ENCODE measurements at regions not wholly inside any gene's neighbourhood (a gene's known extent, or its start where the extent isn't known, plus 50 kb on each side); places are given as distances from the start of the nearest gene placed in this dataset.

- TF ChIP-seq CTCF (IDR thresholded peaks at IDR 0.05) (no peak), EP300 (IDR thresholded peaks at IDR 0.05) (no peak), POLR2A (IDR thresholded peaks at IDR 0.05) (no peak)
Measured at GRCh38 chr4:154953691-154954090, 172.6 kb downstream of the RBM46 start.

All from ovary (tissue), 3 donors.